DMS79 (cell line): ENCODE measurements at regions not wholly inside any gene's neighbourhood (a gene's known extent, or its start where the extent isn't known, plus 50 kb on each side); places are given as distances from the start of the nearest gene placed in this dataset.
"Not testable (repeated sequence)": the region's sequence is repeated elsewhere in the genome, so short reads cannot be mapped to it uniquely, and the experiment has no call there.

Experiments used
- DNase-seq: peaks from one replicate; lab custom pipeline; 2025; lab: John Stamatoyannopoulos, UW

GRCh38 chr12:23253191-23253590, 628.2 kb downstream of the ETNK1 start:
- no peak for DNase-seq

GRCh38 chr12:23253910-23254309, 628.9 kb downstream of the ETNK1 start:
- not testable (repeated sequence) for DNase-seq

GRCh38 chr12:23259558-23259957, 634.6 kb downstream of the ETNK1 start:
- no peak for DNase-seq

GRCh38 chr12:23262670-23263069, 637.7 kb downstream of the ETNK1 start:
- DNase-seq, result no peak

- DNase-seq, result no peak
Observed at GRCh38 chr12:23277831-23278230, 652.9 kb downstream of the ETNK1 start.

DNA sequence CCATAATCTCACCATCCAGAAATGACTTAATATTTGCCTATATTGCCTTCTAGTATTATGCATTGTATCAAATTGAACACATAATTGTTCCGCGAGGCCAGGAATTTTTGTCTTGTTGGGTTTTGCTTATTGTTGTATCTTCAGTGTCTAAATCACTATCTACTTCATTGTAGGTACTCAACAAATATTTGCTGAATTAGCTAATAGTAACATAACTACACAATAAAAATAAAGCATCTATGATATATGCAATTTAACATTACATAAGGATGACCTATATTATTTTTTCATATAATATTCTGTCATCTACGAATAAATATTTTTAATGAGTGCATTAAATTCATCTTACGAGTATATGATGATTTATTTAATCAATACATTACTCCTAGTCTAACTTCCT, 656.3 kb downstream of the ETNK1 start:
- DNase-seq, result no peak

- DNase-seq, result no peak
Observed at GRCh38 chr12:23282701-23283100, 657.7 kb downstream of the ETNK1 start.

DNA sequence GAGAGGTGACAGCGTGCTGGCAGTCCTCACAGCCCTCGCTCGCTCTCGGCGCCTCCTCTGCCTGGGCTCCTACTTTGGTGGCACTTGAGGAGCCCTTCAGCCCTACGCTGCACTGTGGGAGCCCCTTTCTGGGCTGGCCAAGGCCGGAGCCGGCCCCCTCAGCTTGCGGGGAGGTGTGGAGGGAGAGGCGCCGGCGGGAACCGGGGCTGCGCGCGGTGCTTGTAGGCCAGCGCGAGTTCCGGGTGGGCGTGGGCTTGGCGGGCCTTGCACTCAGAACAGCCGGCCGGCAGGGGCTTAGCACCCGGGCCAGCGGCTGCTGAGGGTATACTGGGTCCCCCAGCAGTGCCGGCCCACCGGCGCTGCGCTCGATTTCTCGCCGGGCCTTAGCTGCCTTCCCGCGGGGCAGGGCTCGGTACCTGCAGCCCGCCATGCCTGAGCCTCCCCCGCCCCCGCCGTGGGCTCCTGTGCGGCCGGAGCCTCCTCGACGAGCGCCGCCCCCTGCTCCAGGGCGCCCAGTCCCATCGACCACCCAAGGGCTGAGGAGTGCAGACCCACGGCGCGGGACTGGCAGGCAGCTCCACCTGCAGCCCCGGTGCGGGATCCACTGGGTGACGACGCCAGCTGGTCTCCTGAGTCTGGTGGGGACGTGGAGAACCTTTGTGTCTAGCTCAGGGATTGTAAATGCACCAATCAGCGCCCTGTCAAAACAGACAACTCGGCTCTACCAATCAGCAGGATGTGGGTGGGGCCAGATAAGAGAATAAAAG, 661.0 kb downstream of the ETNK1 start:
- DNase-seq, result not testable (repeated sequence)

DNA sequence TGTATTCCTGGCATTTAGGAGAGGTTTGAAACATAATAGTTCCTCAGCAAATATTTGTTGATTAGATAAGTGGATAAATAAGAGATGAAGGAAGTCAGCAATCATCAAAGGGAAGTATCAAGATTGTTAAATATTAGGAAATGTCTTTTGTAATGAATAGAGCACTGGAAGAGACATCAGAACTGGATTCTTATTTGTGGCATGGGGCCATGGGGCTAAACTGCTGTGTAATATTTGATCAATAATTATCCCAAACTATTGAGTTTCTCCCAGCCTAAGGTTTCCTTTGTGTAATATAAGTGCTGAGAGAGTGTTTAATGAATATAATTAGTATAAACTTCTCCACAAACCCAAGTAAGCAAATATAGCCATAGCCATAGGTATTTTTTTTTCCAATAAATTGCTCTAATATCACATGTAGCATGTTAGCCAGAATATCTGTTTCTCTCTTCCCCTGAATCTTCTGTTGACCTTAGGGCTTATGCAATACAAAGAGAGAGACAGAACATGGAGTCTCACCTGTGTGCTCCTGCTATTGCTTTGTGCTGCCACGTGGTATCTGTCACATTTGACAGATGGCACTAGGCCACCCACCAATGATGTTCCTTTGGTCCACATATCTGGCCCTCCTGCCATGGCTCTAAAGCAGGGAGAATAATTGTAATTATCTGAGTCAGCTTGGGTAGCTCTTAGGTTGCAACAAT, 658.7 kb downstream of the SOX5 start:
- DNase-seq, result no peak

- no peak for DNase-seq
Observed at GRCh38 chr12:23303220-23303619, 646.2 kb downstream of the SOX5 start.

- DNase-seq, result peak; percentile 34
Observed at GRCh38 chr12:23303821-23304220, 645.6 kb downstream of the SOX5 start.

DNA sequence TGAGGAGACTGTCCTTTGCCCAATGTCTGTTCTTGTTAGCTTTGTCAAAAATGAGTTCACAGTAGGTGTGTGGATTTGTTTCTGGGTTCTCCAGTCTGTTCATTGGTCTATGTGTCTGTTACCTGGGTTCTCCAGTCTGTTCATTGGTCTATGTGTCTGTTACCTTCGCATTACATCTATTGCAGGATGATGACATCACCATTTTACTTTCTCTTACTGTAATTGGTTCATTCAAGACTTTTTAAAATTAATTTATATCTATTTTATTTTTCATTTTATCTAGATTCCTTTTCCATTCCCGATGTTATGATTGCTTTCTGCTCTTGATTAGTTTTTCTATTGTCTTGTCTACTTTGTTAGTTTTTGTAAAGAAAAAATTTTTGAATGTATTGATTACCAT, 615.5 kb downstream of the SOX5 start:
- no peak for DNase-seq

GRCh38 chr12:23335593-23335992, 613.9 kb downstream of the SOX5 start:
- DNase-seq, result no peak

DNA sequence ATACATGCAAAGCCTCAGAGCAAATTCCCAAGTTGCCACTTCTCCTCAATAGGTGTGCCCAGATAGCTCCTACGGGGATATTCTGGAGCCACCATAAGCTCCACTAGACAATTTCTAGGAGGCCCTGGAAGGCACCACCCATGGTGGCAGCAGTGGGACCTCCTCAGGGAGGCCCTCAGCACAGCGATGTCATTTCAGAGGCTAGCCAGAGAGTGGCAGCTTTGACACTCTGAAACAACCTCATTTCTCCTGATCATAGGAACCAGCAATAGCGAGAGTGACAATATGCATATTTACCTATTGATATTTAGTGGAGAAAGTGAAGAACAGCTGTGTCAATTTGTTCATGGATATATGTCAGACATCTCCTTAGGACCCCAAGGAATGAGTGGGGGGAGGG, 612.3 kb downstream of the SOX5 start:
- no peak for DNase-seq

GRCh38 chr12:23340351-23340750, 609.1 kb downstream of the SOX5 start:
- no peak for DNase-seq

DNA sequence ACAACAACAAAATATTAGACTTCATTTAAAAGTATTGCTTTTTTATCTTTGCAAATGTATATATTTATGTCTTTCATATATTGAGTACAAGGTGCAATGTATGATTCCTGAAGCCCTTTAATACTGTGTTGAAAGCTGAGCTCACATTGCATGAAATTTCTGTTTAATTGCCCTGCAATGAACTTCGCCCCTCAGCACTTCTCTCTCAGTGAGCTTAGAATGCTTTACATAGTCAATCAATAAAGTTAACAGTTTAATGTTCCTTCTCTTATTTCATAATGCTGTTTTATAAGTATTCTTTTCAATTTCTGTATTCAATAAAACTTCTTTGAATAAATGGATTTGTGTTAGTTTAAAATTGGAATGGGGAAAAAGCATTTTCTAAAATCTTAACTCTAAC, 607.1 kb downstream of the SOX5 start:
- no peak for DNase-seq

- no peak for DNase-seq
Observed at GRCh38 chr12:23349564-23349963, 599.9 kb downstream of the SOX5 start.

- no peak for DNase-seq
Observed at GRCh38 chr12:23350808-23351207, 598.7 kb downstream of the SOX5 start.

DNA sequence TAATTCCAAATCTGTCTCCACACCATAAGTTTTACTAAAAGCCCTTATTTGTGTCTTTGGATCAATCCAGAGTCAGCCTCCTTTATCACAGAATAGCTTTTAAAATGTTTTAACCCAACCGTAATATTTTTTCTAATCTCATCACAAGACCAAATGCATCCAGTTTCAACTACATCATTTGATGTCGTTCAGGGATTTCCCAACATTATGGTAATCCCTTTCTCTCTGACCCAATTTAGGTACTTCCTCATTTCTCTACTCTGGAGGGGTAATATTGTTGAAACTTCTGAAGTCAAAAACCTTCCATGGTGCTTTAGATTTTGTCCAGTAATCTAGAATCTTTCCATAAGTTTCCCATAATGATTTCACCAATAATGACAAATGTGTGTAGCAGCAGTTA, 596.8 kb downstream of the SOX5 start:
- no peak for DNase-seq

GRCh38 chr12:23354800-23355199, 594.7 kb downstream of the SOX5 start:
- DNase-seq, result no peak

DNA sequence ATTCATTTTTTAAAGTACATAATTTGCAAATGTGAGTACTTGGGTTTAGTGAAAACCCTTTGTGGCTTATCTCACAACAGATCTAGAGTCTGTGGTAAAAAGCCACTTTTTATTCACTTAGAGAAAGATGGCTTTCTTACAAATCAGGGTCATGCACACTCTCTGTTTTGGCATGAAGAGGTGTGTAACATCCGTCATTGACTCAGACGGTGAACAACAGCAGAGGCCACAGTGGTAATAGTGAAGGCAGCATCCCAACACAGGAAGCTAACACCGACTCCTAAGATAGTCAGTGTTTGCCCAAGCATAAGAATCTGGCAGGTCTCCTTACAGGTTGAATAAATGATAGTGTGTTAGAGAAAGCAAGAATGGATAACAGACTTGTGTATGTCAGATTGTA, 593.0 kb downstream of the SOX5 start:
- DNase-seq, result no peak

GRCh38 chr12:23356927-23357708, 592.4 kb downstream of the SOX5 start:
- DNase-seq, result no peak
